ENCODE measurements at regions not wholly inside any gene's neighbourhood (a gene's known extent, or its start where the extent isn't known, plus 50 kb on each side); places are given as distances from the start of the nearest gene placed in this dataset.

GRCh38 chr12:127120851-127121250, 1146.1 kb upstream of the TMEM132C start:
- Histone ChIP-seq H3K9ac (ENCODE audit: low read length) (no peak overlapping the region), H3K4me2 (ENCODE audit: low read length) (no peak overlapping the region), H4K20me1 (ENCODE audit: insufficient read depth, low read length) (no peaks in the 10 kb centered on the region), H3K27ac (ENCODE audit: low read depth, low read length, poor library complexity, severe bottlenecking) (no peak overlapping the region), H2AFZ (ENCODE audit: low read length) (no peak overlapping the region), H3K9me3 (ENCODE audit: low read length) (no peaks in the 10 kb centered on the region), H3K4me1 (ENCODE audit: insufficient read depth, low read length, severe bottlenecking) (no peaks in the 10 kb centered on the region), H3K27me3 (ENCODE audit: insufficient read depth, low read length) (no peaks in the 10 kb centered on the region), H3F3A (ENCODE audit: insufficient read depth, low read length) (no peaks in the 10 kb centered on the region), H3K79me2 (ENCODE audit: insufficient read depth, low read length) (no peaks in the 10 kb centered on the region), H3K9me2 (ENCODE audit: low read depth, low read length) (no peaks in the 10 kb centered on the region), H3K4me3 (ENCODE audit: low read depth, low read length, poor library complexity, severe bottlenecking) (no peak overlapping the region), H3K36me3 (ENCODE audit: insufficient read depth, low read length) (no peaks in the 10 kb centered on the region)
- TF ChIP-seq EZH2 (IDR thresholded peaks at IDR 0.05; ENCODE audit: borderline replicate concordance, low read length) (no peak), CTCF (IDR thresholded peaks at IDR 0.05; ENCODE audit: low read length) (no peak)

- Histone ChIP-seq H3K4me1 (ENCODE audit: insufficient read depth, low read length, severe bottlenecking) (no peaks in the 10 kb centered on the region), H3K9me2 (ENCODE audit: low read depth, low read length) (no peaks in the 10 kb centered on the region), H3K4me3 (ENCODE audit: low read depth, low read length, poor library complexity, severe bottlenecking) (no peak overlapping the region), H3K27me3 (ENCODE audit: insufficient read depth, low read length) (no peaks in the 10 kb centered on the region), H2AFZ (ENCODE audit: low read length) (no peak overlapping the region), H3K9ac (ENCODE audit: low read length) (no peak overlapping the region), H3F3A (ENCODE audit: insufficient read depth, low read length) (no peaks in the 10 kb centered on the region), H3K27ac (ENCODE audit: low read depth, low read length, poor library complexity, severe bottlenecking) (no peak overlapping the region), H3K4me2 (ENCODE audit: low read length) (no peak overlapping the region), H3K79me2 (ENCODE audit: insufficient read depth, low read length) (no peaks in the 10 kb centered on the region), H4K20me1 (ENCODE audit: insufficient read depth, low read length) (no peaks in the 10 kb centered on the region), H3K9me3 (ENCODE audit: low read length) (no peaks in the 10 kb centered on the region), H3K36me3 (ENCODE audit: insufficient read depth, low read length) (no peaks in the 10 kb centered on the region)
- TF ChIP-seq CTCF (IDR thresholded peaks at IDR 0.05; ENCODE audit: low read length) (no peak), EZH2 (IDR thresholded peaks at IDR 0.05; ENCODE audit: borderline replicate concordance, low read length) (no peak)
Measured at GRCh38 chr12:127121494-127122084, 1145.4 kb upstream of the TMEM132C start.

- no peaks in the 10 kb centered on the region for H4K20me1 ChIP-seq (ENCODE audit: insufficient read depth, low read length)
- H3F3A ChIP-seq (ENCODE audit: insufficient read depth, low read length) = no peaks in the 10 kb centered on the region
- H3K9ac ChIP-seq (ENCODE audit: low read length) = no peak overlapping the region
- no peaks in the 10 kb centered on the region for H3K27me3 ChIP-seq (ENCODE audit: insufficient read depth, low read length)
- H3K9me2 ChIP-seq (ENCODE audit: low read depth, low read length) = no peaks in the 10 kb centered on the region
- no peak overlapping the region for H2AFZ ChIP-seq (ENCODE audit: low read length)
- no peak overlapping the region for H3K4me2 ChIP-seq (ENCODE audit: low read length)
- no peaks in the 10 kb centered on the region for H3K9me3 ChIP-seq (ENCODE audit: low read length)
- H3K4me3 ChIP-seq (ENCODE audit: low read depth, low read length, poor library complexity, severe bottlenecking) = no peak overlapping the region
- H3K27ac ChIP-seq (ENCODE audit: low read depth, low read length, poor library complexity, severe bottlenecking) = no peak overlapping the region
- no peak for TF ChIP-seq EZH2 (IDR thresholded peaks at IDR 0.05; ENCODE audit: borderline replicate concordance, low read length)
- TF ChIP-seq CTCF (IDR thresholded peaks at IDR 0.05; ENCODE audit: low read length) = no peak
- no peaks in the 10 kb centered on the region for H3K79me2 ChIP-seq (ENCODE audit: insufficient read depth, low read length)
- H3K36me3 ChIP-seq (ENCODE audit: insufficient read depth, low read length) = no peaks in the 10 kb centered on the region
- H3K4me1 ChIP-seq (ENCODE audit: insufficient read depth, low read length, severe bottlenecking) = no peaks in the 10 kb centered on the region
Measured at GRCh38 chr12:127125607-127126259, 1141.2 kb upstream of the TMEM132C start.
